Effector memory CD4-positive, alpha-beta T cell (primary cell): ENCODE measurements at regions not wholly inside any gene's neighbourhood (a gene's known extent, or its start where the extent isn't known, plus 50 kb on each side); places are given as distances from the start of the nearest gene placed in this dataset.

Experiments
- DNase-seq, 3 donors: peaks; one replicate each; pipeline ENCODE4 v3.0.0-alpha.2; 2020
- H3K27ac ChIP-seq: 2 replicates; pipeline ENCODE4 v1.7.0; 2013; ENCODE audit warnings: mild to moderate bottlenecking, low read length, moderate library complexity; ENCODE audit not compliant: insufficient read depth, poor library complexity, severe bottlenecking
- H3K27me3 ChIP-seq: replicated peaks from 2 replicates; pipeline ENCODE4 v1.7.0; 2013; ENCODE audit warnings: mild to moderate bottlenecking, low read length; ENCODE audit not compliant: insufficient read depth, control insufficient read depth, poor library complexity, severe bottlenecking
- H3K36me3 ChIP-seq: 2 replicates; pipeline ENCODE4 v1.7.0; 2013; ENCODE audit warnings: mild to moderate bottlenecking, low read length, moderate library complexity; ENCODE audit not compliant: control insufficient read depth, insufficient read depth
- H3K4me1 ChIP-seq: 2 replicates; pipeline ENCODE4 v1.7.0; 2013; ENCODE audit warnings: low read length, mild to moderate bottlenecking; ENCODE audit not compliant: control insufficient read depth, insufficient read depth, poor library complexity, severe bottlenecking
- H3K4me3 ChIP-seq: 2 replicates; pipeline ENCODE4 v1.7.0; 2013; ENCODE audit warnings: low read length, low read depth, mild to moderate bottlenecking; ENCODE audit not compliant: insufficient read depth, poor library complexity, severe bottlenecking
- H3K9me3 ChIP-seq: 2 replicates; pipeline ENCODE4 v1.7.0; 2013; ENCODE audit warnings: mild to moderate bottlenecking, low read length, moderate library complexity; ENCODE audit not compliant: control insufficient read depth

GRCh38 chr3:107132674-107133073 is 244.6 kb upstream of the CCDC54 start:
- H3K36me3 ChIP-seq = no peaks in the 10 kb centered on the region
- no peak for DNase-seq
- no peaks in the 10 kb centered on the region for H3K4me1 ChIP-seq

DNA sequence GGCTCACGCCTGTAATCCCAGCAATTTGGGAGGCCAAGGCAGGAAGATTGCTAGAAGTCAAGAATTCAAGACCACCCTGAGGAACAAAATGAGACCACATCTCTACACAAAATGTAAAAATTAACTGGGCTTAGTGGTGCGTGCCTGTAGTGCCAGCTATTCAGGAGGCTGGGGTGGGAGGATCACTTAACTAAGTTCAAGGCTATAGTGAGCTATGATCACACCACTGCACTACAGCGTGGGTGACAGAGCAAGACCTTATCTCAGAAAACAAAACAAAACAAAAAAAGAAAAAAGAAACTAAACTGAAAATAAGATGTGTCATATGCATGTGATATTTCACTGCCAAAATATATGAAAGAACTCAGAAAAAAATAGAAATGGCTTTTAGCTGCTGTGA is 243.3 kb upstream of the CCDC54 start:
- Histone ChIP-seq H3K9me3 (no peaks in the 10 kb centered on the region), H3K36me3 (no peaks in the 10 kb centered on the region), H3K4me1 (no peaks in the 10 kb centered on the region), H3K27me3 (no peaks in the 10 kb centered on the region), H3K27ac (no peak overlapping the region), H3K4me3 (no peak overlapping the region)
- no peak for DNase-seq

More at GRCh38 chr3:107132674-107133073, 244.6 kb upstream of the CCDC54 start:
- Histone ChIP-seq H3K9me3 (no peaks in the 10 kb centered on the region), H3K4me3 (no peak overlapping the region), H3K27ac (no peak overlapping the region), H3K27me3 (no peaks in the 10 kb centered on the region)

GRCh38 chr3:107142171-107142570 is 235.1 kb upstream of the CCDC54 start:
- Histone ChIP-seq H3K4me3 (no peak overlapping the region), H3K9me3 (no peaks in the 10 kb centered on the region), H3K36me3 (no peaks in the 10 kb centered on the region), H3K4me1 (no peaks in the 10 kb centered on the region), H3K27me3 (no peaks in the 10 kb centered on the region), H3K27ac (no peak overlapping the region)
- no peak for DNase-seq

GRCh38 chr3:107142786-107143575 is 234.3 kb upstream of the CCDC54 start:
- Histone ChIP-seq H3K4me3 (no peak overlapping the region), H3K27ac (no peak overlapping the region), H3K9me3 (no peaks in the 10 kb centered on the region), H3K4me1 (no peaks in the 10 kb centered on the region), H3K27me3 (no peaks in the 10 kb centered on the region), H3K36me3 (no peaks in the 10 kb centered on the region)
- DNase-seq = no peak

- DNase-seq = no peak
- no peak overlapping the region for H3K27ac ChIP-seq
- no peaks in the 10 kb centered on the region for H3K27me3 ChIP-seq
- H3K36me3 ChIP-seq = no peaks in the 10 kb centered on the region
- no peaks in the 10 kb centered on the region for H3K9me3 ChIP-seq
- H3K4me1 ChIP-seq = no peaks in the 10 kb centered on the region
- H3K4me3 ChIP-seq = no peak overlapping the region
Measured at GRCh38 chr3:107150675-107151074, 226.6 kb upstream of the CCDC54 start.

- no peak for DNase-seq
- Histone ChIP-seq H3K27me3 (no peaks in the 10 kb centered on the region), H3K4me3 (no peak overlapping the region), H3K27ac (no peak overlapping the region), H3K9me3 (no peaks in the 10 kb centered on the region), H3K4me1 (no peaks in the 10 kb centered on the region), H3K36me3 (no peaks in the 10 kb centered on the region)
Measured at GRCh38 chr3:107153981-107154380, 223.3 kb upstream of the CCDC54 start.

GRCh38 chr3:107172411-107172810 is 204.8 kb upstream of the CCDC54 start:
- no peaks in the 10 kb centered on the region for H3K27me3 ChIP-seq
- no peak overlapping the region for H3K27ac ChIP-seq
- H3K4me3 ChIP-seq = no peak overlapping the region
- no peaks in the 10 kb centered on the region for H3K9me3 ChIP-seq
- no peaks in the 10 kb centered on the region for H3K36me3 ChIP-seq
- DNase-seq = no peak
- H3K4me1 ChIP-seq = no peaks in the 10 kb centered on the region

- Histone ChIP-seq H3K9me3 (no peaks in the 10 kb centered on the region), H3K4me1 (no peaks in the 10 kb centered on the region), H3K27ac (no peak overlapping the region), H3K4me3 (no peak overlapping the region), H3K27me3 (peaks cover 2% of the 10 kb centered on the region), H3K36me3 (no peaks in the 10 kb centered on the region)
- no peak for DNase-seq
Measured at GRCh38 chr3:107184375-107184774, 192.9 kb upstream of the CCDC54 start.

DNA sequence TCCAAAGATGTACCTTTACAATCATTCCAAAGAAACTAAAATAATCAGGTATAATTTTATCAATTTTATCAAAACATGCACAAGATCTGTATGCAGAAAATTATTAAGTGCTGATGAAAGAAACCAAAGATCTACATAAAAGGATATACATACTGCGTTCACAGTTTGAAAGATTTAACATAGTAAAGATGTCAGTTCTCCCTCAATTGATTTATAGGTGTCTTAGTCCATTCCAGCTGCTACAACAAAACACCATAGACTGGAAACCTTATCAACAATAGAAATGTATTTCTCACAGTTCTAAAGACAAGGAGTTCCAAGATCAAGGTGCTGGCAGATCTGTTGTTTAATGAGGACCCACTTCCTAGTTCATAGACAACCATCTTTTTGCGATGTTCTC is 189.0 kb upstream of the CCDC54 start:
- H3K4me1 ChIP-seq = no peaks in the 10 kb centered on the region
- no peak overlapping the region for H3K27ac ChIP-seq
- no peak for DNase-seq
- H3K27me3 ChIP-seq = no peaks in the 10 kb centered on the region
- no peaks in the 10 kb centered on the region for H3K36me3 ChIP-seq
- H3K9me3 ChIP-seq = no peaks in the 10 kb centered on the region
- no peak overlapping the region for H3K4me3 ChIP-seq

DNA sequence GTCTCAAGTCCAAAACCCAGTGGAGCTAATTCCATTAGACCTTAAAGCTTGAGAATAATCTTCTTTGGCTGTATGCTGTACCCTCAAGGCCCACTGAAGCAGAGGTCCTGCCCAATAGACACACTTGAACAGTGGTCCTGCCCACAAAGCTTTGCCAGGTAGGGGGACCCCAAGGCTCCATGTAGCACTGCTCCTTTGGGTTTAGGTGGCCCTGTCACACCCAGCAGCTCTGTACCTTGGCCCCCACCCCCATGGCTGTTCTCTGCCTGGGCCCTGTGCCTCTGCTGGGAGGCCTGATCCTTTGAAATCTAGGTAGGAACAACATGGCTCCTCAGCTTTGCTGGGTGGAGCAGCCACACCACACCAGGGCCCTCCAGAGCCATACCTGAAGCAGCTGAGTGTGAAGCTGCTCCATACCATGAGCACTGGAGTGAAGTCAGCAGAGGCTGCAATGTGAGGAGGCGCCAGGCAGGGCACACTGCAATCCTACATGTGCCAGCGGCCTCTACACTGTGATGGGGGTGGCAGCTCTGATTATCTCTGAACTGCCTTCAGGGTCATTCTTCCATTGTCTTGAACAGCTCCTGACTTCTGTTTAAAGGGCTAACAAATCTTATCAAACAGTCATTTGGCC is 188.0 kb upstream of the CCDC54 start:
- Histone ChIP-seq H3K27ac (no peak overlapping the region), H3K4me1 (no peaks in the 10 kb centered on the region), H3K4me3 (no peak overlapping the region), H3K36me3 (no peaks in the 10 kb centered on the region), H3K9me3 (no peaks in the 10 kb centered on the region), H3K27me3 (no peaks in the 10 kb centered on the region)
- DNase-seq = no peak
